Breast epithelium (tissue), 3 donors: ENCODE measurements at regions not wholly inside any gene's neighbourhood (a gene's known extent, or its start where the extent isn't known, plus 50 kb on each side); places are given as distances from the start of the nearest gene placed in this dataset.

ENCODE experiments used
- POLR2AphosphoS5 ChIP-seq, 3 donors: sonication (generic); formaldehyde crosslinking; IDR thresholded peaks; one replicate each; pipeline ENCODE4 v1.6.1; 2017; ENCODE audit warnings: antibody characterized with exemption in 3 of 3
- TF ChIP-seq, protein P1 (sequence below), 3 donors: fragments of 450-650 bp; IDR thresholded peaks; one replicate each; pipeline ENCODE4 v1.5.1; 2016 to 2017; ENCODE audit warnings: antibody characterized with exemption in 3 of 3, mild to moderate bottlenecking in 3 of 3, moderate library complexity in 3 of 3

DNA sequence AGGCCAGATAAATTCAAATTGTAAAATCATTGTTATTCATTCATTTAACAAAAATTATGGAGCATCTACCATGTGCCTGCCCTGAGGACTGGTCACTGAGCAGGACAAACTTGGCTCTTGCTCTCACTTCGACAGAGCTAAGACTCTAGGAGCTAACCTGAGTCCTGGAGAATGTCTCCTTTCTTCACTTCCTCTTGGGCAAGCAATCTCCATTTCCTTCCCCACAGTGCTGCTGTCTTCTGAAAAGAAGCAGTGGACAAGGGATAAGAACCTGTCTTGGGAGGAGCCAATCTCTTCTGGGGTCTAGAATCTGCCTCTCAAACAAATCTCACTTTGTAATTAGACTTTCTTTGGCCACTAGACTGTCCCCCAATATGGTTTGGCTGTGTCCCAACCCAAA, 76.2 kb upstream of the PLXNA4 start:
- TF ChIP-seq, protein P1, sequence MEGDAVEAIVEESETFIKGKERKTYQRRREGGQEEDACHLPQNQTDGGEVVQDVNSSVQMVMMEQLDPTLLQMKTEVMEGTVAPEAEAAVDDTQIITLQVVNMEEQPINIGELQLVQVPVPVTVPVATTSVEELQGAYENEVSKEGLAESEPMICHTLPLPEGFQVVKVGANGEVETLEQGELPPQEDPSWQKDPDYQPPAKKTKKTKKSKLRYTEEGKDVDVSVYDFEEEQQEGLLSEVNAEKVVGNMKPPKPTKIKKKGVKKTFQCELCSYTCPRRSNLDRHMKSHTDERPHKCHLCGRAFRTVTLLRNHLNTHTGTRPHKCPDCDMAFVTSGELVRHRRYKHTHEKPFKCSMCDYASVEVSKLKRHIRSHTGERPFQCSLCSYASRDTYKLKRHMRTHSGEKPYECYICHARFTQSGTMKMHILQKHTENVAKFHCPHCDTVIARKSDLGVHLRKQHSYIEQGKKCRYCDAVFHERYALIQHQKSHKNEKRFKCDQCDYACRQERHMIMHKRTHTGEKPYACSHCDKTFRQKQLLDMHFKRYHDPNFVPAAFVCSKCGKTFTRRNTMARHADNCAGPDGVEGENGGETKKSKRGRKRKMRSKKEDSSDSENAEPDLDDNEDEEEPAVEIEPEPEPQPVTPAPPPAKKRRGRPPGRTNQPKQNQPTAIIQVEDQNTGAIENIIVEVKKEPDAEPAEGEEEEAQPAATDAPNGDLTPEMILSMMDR (IDR thresholded peaks at IDR 0.05), result no peak
- TF ChIP-seq POLR2AphosphoS5 (IDR thresholded peaks at IDR 0.05), result no peak
